Upper lobe of right lung (tissue), 1 donor: ENCODE measurements at regions not wholly inside any gene's neighbourhood (a gene's known extent, or its start where the extent isn't known, plus 50 kb on each side); places are given as distances from the start of the nearest gene placed in this dataset.

ENCODE experiments used
- ATAC-seq: fragments of 200-7000 bp; cut with Tn5 transposase; one replicate; pipeline ENCODE4 v1.9.1; 2020; ENCODE audit warnings: mild to moderate bottlenecking, moderate library complexity
- DNase-seq: peaks from one replicate; pipeline ENCODE4 v3.0.0-alpha.2; 2020
- H3K27ac ChIP-seq: fragments of 200-600 bp; one replicate; pipeline ENCODE4 v1.8.0; 2022
- H3K27me3 ChIP-seq: fragments of 200-600 bp; one replicate; pipeline ENCODE4 v1.8.0; 2022; ENCODE audit warnings: mild to moderate bottlenecking
- H3K36me3 ChIP-seq: fragments of 200-600 bp; one replicate; pipeline ENCODE4 v1.8.0; 2022
- H3K4me1 ChIP-seq: fragments of 200-600 bp; one replicate; pipeline ENCODE4 v1.8.0; 2022
- H3K4me3 ChIP-seq: fragments of 200-600 bp; one replicate; pipeline ENCODE4 v1.8.0; 2022; ENCODE audit warnings: mild to moderate bottlenecking
- H3K9me3 ChIP-seq: fragments of 200-600 bp; one replicate; pipeline ENCODE4 v1.8.0; 2022
- intact Hi-C: fragments of 100-400 bp; cut with DNase I; formaldehyde crosslinking; loops from one replicate; pipeline ENCODE4 v1.11.0; 2022
- TF ChIP-seq, protein P1 (sequence below): fragments of 200-600 bp; IDR thresholded peaks from one replicate; pipeline ENCODE4 v1.8.0; 2022; ENCODE audit warnings: antibody characterized with exemption
- donor health status: DM: no; HTN: yes; CAD: no; lungs with severe emphysema.

DNA sequence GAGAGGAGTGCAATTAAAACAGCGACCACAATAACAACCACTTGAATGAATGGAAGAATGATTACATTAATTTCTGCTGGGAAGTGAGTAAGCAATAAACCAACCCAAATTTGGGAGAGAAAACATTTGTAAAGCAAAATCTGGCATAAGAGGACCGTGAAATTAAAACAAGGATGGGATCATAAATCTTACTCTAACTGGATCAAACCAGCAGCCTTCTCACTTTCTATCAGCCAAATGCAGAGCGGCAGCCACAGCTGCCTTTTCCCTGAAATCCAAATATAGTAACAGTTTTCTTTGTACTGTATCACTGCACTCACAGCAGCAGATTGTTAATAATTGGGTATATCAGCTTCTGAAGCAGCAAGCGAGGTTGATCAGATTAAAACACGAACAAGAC is 245.2 kb upstream of the REG3G start:
- DNase-seq (no peak), ATAC-seq (no peak)
- H3K4me1 ChIP-seq = no peaks in the 10 kb centered on the region
- TF ChIP-seq, protein P1, sequence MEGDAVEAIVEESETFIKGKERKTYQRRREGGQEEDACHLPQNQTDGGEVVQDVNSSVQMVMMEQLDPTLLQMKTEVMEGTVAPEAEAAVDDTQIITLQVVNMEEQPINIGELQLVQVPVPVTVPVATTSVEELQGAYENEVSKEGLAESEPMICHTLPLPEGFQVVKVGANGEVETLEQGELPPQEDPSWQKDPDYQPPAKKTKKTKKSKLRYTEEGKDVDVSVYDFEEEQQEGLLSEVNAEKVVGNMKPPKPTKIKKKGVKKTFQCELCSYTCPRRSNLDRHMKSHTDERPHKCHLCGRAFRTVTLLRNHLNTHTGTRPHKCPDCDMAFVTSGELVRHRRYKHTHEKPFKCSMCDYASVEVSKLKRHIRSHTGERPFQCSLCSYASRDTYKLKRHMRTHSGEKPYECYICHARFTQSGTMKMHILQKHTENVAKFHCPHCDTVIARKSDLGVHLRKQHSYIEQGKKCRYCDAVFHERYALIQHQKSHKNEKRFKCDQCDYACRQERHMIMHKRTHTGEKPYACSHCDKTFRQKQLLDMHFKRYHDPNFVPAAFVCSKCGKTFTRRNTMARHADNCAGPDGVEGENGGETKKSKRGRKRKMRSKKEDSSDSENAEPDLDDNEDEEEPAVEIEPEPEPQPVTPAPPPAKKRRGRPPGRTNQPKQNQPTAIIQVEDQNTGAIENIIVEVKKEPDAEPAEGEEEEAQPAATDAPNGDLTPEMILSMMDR = no peak
- intact Hi-C loops = no loop called here
- H3K27ac ChIP-seq = no peak overlapping the region
- H3K4me3 ChIP-seq = no peak overlapping the region
- no peaks in the 10 kb centered on the region for H3K27me3 ChIP-seq
- H3K36me3 ChIP-seq = no peaks in the 10 kb centered on the region
- no peaks in the 10 kb centered on the region for H3K9me3 ChIP-seq

DNA sequence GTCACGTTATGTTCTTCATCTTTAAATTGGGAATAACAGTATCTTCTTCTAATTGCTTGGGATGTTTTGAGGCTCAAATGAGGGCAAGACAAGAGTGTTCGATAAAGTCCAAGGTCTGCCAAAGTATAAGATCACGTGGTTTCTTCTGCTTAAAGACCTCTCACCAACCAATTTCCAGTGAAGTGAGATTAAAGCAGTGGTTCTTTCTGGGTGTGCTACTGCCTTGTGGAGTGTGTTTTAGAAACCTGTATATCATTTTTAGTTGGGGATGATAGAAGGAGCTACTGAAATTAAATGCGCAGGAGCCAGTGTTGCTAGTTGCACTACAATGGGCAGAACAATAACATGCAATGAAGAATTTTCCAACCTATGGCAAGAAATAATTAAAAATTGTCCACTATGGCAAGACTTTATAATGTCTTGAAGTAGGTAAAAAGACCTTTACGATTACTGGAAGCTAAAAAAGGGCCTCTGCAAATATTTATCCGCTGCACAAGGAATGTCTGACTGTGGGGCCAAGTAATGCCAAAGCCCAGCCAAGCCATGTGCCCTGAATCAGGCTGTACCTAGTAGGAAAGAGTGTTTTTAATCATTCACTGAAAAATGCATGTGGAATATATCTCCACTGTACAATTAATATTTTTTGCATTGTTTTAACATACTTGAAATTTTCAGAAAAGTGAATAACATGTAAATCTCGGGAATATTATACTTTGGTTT is 244.5 kb upstream of the REG3G start:
- TF ChIP-seq, protein P1 = no peak
- Histone ChIP-seq H3K9me3 (no peaks in the 10 kb centered on the region), H3K36me3 (no peaks in the 10 kb centered on the region), H3K27me3 (no peaks in the 10 kb centered on the region), H3K4me1 (no peaks in the 10 kb centered on the region), H3K27ac (no peak overlapping the region), H3K4me3 (no peak overlapping the region)
- no peak for ATAC-seq
- intact Hi-C loops = no loop called here
- DNase-seq = no peak

DNA sequence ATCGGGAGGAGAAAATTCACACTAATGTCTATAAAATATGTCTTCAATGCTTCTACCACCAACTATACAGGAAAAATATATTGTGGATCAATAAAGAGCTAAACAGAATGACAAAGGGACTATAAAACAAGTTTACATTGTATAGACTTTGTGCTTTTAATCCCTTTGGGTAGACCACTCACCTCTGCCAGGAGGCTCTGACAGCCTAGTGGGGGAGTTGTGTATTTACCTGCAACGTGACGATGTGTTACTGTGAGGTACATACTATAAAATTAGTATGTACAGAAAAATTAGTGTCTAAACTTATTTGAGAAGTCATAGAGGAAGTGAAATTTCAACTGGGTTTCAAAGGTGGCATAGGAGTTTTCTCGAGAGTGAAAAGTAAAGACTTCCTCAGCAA is 243.3 kb upstream of the REG3G start:
- Histone ChIP-seq H3K4me1 (no peaks in the 10 kb centered on the region), H3K27me3 (no peaks in the 10 kb centered on the region), H3K27ac (no peak overlapping the region), H3K4me3 (no peak overlapping the region), H3K36me3 (no peaks in the 10 kb centered on the region), H3K9me3 (no peaks in the 10 kb centered on the region)
- TF ChIP-seq, protein P1 = no peak
- ATAC-seq = no peak
- DNase-seq = no peak
- intact Hi-C loops = no loop called here

DNA sequence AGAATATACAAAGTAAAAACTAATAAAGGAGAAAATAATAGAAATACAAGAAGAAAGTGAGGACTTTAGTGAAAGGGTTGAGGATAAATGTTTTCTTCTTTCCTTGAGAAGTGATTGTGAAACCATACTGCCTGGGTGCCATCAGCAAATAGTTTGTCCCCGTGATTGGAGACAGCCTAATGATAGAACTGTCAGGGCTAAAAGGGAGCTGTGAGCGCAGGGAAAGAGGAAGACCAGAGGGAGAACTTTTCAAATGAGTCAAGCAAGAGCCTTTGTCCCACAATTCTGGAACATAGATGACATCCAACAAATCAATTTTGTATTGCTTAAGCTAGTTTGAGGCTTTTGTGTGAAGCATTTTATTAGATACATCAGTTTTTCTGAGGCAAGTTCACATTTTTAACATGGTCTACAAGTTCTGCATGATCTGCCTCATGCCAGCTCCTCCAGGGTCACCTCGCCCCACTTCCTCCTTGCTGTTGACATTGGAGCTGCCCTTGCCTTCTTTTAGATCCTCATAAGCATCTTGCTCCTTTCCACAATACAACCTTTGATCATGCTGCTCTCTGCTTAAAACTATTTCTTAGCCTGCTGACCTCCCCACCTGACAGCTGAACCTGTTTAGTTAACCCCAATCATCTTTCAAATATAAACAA is 213.4 kb upstream of the REG3G start:
- intact Hi-C loops = no loop called here
- TF ChIP-seq, protein P1 = no peak

DNA sequence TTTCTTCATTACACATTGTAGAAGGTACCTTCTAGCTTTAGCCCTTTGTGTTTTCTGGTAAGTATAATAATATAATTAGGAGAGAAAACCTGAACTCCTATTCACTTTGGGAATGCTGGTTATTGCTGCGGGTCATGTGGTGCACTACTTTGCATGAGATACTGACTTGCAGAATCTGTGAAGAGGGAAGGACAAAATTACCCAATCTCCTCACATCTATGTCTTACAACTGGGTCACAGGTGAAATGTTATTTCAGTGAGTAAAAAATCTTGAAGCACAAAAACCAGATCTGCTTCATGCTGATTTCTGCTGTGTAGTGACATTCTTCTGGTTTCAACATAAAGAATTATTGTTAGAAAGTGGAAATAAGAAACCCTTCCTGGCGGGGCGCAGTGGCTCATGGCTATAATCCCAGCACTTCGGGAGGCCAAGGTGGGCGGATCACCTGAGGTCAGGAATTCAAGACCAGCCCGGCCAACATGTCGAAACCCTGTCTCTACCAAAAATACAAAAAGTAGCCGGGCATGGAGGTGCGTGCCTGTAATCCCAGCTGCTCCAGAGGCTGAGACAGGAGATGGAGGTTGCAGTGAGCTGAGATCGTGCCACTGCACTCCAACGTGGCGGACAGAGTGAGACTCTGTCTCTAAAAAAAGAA is 211.0 kb upstream of the REG3G start:
- Histone ChIP-seq H3K27me3 (no peaks in the 10 kb centered on the region), H3K4me3 (no peak overlapping the region), H3K4me1 (no peaks in the 10 kb centered on the region), H3K27ac (no peak overlapping the region), H3K36me3 (no peaks in the 10 kb centered on the region), H3K9me3 (no peaks in the 10 kb centered on the region)
- intact Hi-C loops = no loop called here
- peak; percentile 32 for ATAC-seq
- no peak for DNase-seq
- TF ChIP-seq, protein P1 = no peak

More for the DNA sequence above, 213.4 kb upstream of the REG3G start:
- H3K27me3 ChIP-seq = no peaks in the 10 kb centered on the region
- H3K9me3 ChIP-seq = no peaks in the 10 kb centered on the region
- no peaks in the 10 kb centered on the region for H3K4me1 ChIP-seq
- no peak overlapping the region for H3K27ac ChIP-seq
- no peaks in the 10 kb centered on the region for H3K36me3 ChIP-seq
- H3K4me3 ChIP-seq = no peak overlapping the region
- peak; percentile 59 for ATAC-seq
- DNase-seq = no peak
